ENCODE measurements at regions not wholly inside any gene's neighbourhood (a gene's known extent, or its start where the extent isn't known, plus 50 kb on each side); places are given as distances from the start of the nearest gene placed in this dataset.
A peak's percentile ranks its signal among the peaks of the same experiment; 100 is the strongest.
"Not testable (repeated sequence)": the region's sequence is repeated elsewhere in the genome, so short reads cannot be mapped to it uniquely, and the experiment has no call there.

GRCh38 chr7:51376420-51377092, 59.9 kb upstream of the COBL start:
- DNase-seq (no peak), ATAC-seq (peak; percentile 93)
- intact Hi-C loops (cut with DNase I, micrococcal nuclease), result no loop called here

GRCh38 chr7:51374936-51375335, 58.3 kb upstream of the COBL start:
- peak; percentile 59 for ATAC-seq
- DNase-seq, result no peak
- intact Hi-C loops (cut with DNase I, micrococcal nuclease), result no loop called here

- intact Hi-C loops (cut with DNase I, micrococcal nuclease); DNase-seq; ATAC-seq: not testable (repeated sequence)
These were observed 57.0 kb upstream of the COBL start for GRCh38 chr7:51373607-51374006.

DNA sequence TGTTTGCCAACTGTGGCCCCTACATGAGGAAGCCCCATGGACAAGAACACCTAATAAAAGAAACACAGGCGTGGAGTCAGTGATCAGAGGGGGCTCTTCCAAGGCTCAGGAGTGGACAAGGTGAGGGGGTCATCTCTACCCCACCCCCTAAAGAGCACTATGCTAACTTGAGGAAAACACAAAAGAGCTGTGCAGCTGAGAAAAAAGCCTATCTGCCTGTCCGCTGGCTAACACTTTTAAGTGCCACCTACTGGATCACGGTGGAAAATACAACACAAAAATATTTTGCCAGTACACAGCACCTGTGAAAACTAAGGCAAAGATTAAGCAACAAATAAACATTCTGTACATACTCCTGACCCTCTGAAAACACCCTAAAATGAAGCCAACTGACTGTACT, 53.1 kb upstream of the COBL start:
- intact Hi-C loops (cut with DNase I, micrococcal nuclease), result loop anchor here (5.0 to 10.0 kb wide), 3 partner anchors 65 to 207 kb away; no protein-coding TSS in a partner anchor
- ATAC-seq, result peak; percentile 59

GRCh38 chr7:51369228-51369627, 52.6 kb upstream of the COBL start:
- ATAC-seq, result peak; percentile 63
- intact Hi-C loops (cut with DNase I, micrococcal nuclease), result loop anchor here (5.0 to 10.0 kb wide), 3 partner anchors 64 to 207 kb away; no protein-coding TSS in a partner anchor
- not testable (repeated sequence) for DNase-seq

More for the DNA sequence above, 53.1 kb upstream of the COBL start:
- DNase-seq, result no peak

GRCh38 chr7:51368334-51368733, 51.7 kb upstream of the COBL start:
- DNase-seq (no peak), ATAC-seq (no peak)
- intact Hi-C loops (cut with DNase I, micrococcal nuclease), result loop anchor here (5.0 to 10.0 kb wide), 3 partner anchors 64 to 206 kb away; no protein-coding TSS in a partner anchor

GRCh38 chr7:51367614-51367968, 51.0 kb upstream of the COBL start:
- intact Hi-C loops (cut with DNase I, micrococcal nuclease), result loop anchor here (5.0 to 10.0 kb wide), 3 partner anchors 63 to 205 kb away; no protein-coding TSS in a partner anchor
- peak; percentile 36 for ATAC-seq
- DNase-seq, result no peak

DNA sequence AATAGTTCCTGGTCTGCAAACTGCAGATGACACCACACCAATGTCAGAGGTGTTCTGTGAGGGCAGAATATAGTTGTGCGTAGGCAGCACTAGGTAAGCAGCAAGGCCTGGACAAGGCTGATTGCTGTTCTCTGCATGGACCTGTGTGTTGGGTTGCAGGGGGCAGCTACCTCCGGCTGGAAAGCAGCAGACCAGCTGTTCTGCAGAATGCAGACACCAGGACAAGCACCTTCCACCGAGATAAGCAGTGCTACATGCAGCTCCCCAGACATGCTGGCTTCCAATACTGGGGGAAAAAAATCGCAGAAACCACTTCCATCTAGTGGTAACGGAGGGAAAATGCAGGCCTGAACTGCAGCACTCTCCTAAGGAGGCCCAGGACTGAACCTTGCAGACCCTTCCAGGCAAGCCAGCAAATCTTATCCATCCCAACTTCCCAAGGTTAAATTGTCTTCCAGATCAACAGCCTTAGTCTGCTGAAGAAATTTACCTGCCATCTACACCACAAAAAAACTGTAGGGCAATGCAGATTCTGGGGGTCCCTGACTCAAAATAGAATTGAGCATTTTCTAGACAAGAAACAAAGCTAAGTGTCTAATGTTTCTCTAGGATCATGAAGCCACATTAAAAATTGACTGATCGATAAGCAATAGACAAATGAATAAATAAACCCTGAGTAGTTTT, 50.5 kb upstream of the COBL start:
- peak in 1 of 2 donors; percentile 25 for DNase-seq
- intact Hi-C loops (cut with DNase I, micrococcal nuclease), result loop anchor here (5.0 to 10.0 kb wide), 3 partner anchors 62 to 205 kb away; no protein-coding TSS in a partner anchor
- ATAC-seq, result peak; percentile 93

Measured in left colon (tissue), 2 donors.